ENCODE measurements at regions not wholly inside any gene's neighbourhood (a gene's known extent, or its start where the extent isn't known, plus 50 kb on each side); places are given as distances from the start of the nearest gene placed in this dataset.

- TF ChIP-seq CTCF (IDR thresholded peaks at IDR 0.05): no peak
- no peak for TF ChIP-seq POLR2AphosphoS5 (IDR thresholded peaks at IDR 0.05; ENCODE audit: low read depth, low read length)
- no peak for TF ChIP-seq TCF7L2 (IDR thresholded peaks at IDR 0.05; ENCODE audit: low read depth, low read length)
Observed at GRCh38 chrX:122218666-122219065, 965.4 kb upstream of the GRIA3 start.

Measured in Panc1 (cell line).